ENCODE measurements at regions not wholly inside any gene's neighbourhood (a gene's known extent, or its start where the extent isn't known, plus 50 kb on each side); places are given as distances from the start of the nearest gene placed in this dataset.

DNA sequence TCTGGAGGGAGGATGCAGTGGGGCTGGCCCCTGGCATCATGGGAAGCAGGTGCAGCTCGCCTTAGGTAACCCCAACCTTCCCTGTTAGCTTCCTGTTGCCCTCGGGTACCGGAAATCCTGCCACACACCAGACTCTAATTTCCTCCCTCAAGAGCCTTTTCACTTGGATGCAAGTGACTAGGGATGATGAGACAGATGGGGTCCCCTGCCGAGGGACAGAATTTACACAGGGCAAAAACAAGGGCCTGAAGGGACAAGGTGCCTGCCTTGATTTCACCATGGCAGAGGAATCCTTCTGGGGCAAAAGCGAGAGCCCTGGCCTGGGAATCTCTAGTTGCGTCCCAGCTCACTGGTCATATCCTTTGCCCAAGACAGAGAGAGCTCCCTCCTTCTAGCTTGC lies 263.1 kb downstream of the LOXHD1 start:
- Mint-ChIP-seq H3K27ac (ENCODE audit: unreplicated experiment) (no peak overlapping the region), H3K9me3 (ENCODE audit: unreplicated experiment) (no peaks in the 10 kb centered on the region)

DNA sequence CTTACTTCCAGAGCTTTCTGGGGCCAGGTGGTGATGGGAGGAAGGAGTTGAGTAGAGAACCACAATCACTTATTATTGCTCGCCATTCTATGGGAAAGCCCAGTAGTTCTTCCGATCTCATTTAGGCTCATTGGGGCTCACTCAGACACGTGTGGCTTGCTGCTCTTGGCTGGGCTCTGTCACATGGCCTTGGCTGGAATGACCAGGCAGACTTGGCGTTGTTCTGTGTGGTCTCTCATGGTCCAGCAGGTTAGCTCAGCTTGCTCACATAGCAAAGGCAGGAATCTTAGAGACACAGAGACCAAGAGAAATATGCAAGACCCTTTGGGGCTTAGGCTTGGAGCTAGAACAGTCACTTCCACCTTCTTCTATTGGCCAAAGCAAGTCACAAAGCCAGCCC lies 261.2 kb downstream of the LOXHD1 start:
- Mint-ChIP-seq H3K27me3 (ENCODE audit: unreplicated experiment) (peaks cover 4% of the 10 kb centered on the region), H3K36me3 (ENCODE audit: unreplicated experiment) (no peaks in the 10 kb centered on the region), H3K9me3 (ENCODE audit: unreplicated experiment) (no peaks in the 10 kb centered on the region), H3K4me1 (ENCODE audit: unreplicated experiment) (no peaks in the 10 kb centered on the region), H3K4me3 (ENCODE audit: unreplicated experiment) (no peak overlapping the region), H3K27ac (ENCODE audit: unreplicated experiment) (no peak overlapping the region)
- no peak for DNase-seq (ENCODE audit: extremely low spot score, unreplicated experiment)
- TF ChIP-seq, protein P1, sequence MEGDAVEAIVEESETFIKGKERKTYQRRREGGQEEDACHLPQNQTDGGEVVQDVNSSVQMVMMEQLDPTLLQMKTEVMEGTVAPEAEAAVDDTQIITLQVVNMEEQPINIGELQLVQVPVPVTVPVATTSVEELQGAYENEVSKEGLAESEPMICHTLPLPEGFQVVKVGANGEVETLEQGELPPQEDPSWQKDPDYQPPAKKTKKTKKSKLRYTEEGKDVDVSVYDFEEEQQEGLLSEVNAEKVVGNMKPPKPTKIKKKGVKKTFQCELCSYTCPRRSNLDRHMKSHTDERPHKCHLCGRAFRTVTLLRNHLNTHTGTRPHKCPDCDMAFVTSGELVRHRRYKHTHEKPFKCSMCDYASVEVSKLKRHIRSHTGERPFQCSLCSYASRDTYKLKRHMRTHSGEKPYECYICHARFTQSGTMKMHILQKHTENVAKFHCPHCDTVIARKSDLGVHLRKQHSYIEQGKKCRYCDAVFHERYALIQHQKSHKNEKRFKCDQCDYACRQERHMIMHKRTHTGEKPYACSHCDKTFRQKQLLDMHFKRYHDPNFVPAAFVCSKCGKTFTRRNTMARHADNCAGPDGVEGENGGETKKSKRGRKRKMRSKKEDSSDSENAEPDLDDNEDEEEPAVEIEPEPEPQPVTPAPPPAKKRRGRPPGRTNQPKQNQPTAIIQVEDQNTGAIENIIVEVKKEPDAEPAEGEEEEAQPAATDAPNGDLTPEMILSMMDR (IDR thresholded peaks at IDR 0.05), result no peak

More for the DNA sequence above, 263.1 kb downstream of the LOXHD1 start:
- Mint-ChIP-seq H3K4me1 (ENCODE audit: unreplicated experiment) (no peaks in the 10 kb centered on the region), H3K27me3 (ENCODE audit: unreplicated experiment) (peaks cover 4% of the 10 kb centered on the region), H3K36me3 (ENCODE audit: unreplicated experiment) (no peaks in the 10 kb centered on the region), H3K4me3 (ENCODE audit: unreplicated experiment) (no peak overlapping the region)
- TF ChIP-seq, protein P1 (IDR thresholded peaks at IDR 0.05), result no peak
- DNase-seq (ENCODE audit: extremely low spot score, unreplicated experiment), result no peak

DNA sequence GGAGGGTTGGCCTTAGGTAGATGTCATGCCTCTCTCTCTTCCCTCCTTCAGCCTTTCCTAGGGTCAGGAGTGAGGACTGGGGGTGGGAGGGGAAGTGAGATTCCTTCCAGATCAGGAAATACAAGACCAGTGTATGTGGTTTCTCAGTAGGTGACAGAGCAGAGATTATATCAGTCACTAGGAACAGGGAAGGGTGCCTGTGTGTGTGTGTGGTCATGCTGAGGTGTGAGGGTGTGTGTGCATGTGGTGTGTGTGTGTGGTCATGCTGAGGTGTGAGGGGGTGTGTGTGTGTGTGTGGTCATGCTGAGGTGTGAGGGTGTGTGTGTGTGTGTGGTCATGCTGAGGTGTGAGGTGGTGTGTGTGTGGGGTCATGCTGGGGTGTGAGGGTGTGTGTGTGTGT lies 259.8 kb downstream of the LOXHD1 start:
- Mint-ChIP-seq H3K27me3 (ENCODE audit: unreplicated experiment) (peaks cover 4% of the 10 kb centered on the region), H3K9me3 (ENCODE audit: unreplicated experiment) (no peaks in the 10 kb centered on the region), H3K27ac (ENCODE audit: unreplicated experiment) (no peak overlapping the region), H3K36me3 (ENCODE audit: unreplicated experiment) (no peaks in the 10 kb centered on the region), H3K4me1 (ENCODE audit: unreplicated experiment) (peaks cover 4% of the 10 kb centered on the region), H3K4me3 (ENCODE audit: unreplicated experiment) (no peak overlapping the region)
- no peak for DNase-seq (ENCODE audit: extremely low spot score, unreplicated experiment)
- TF ChIP-seq, protein P1 (IDR thresholded peaks at IDR 0.05), result no peak

DNA sequence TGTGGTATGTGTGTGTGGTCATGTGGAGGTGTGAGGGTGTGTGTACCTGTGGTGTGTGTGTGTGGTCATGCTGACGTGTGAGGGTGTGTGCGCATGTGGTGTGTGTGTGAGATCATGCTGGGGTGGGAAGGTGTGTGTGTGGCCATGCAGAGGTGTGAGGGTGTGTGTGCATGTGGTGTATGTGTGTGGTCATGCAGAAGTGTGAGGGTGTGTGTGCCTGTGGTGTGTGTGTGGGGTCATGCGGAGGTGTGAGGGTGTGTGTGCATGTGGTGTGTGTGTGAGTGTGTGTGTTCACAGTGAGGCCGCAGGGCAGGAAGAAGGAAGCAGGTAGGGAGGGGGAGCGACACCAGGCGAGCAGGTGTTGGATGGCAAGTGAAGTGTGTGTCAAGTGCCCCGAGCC lies 259.0 kb downstream of the LOXHD1 start:
- no peak overlapping the region for H3K27ac Mint-ChIP-seq (ENCODE audit: unreplicated experiment)
- peaks cover 11% of the 10 kb centered on the region for H3K4me1 Mint-ChIP-seq (ENCODE audit: unreplicated experiment)
- DNase-seq (ENCODE audit: extremely low spot score, unreplicated experiment), result no peak
- no peaks in the 10 kb centered on the region for H3K36me3 Mint-ChIP-seq (ENCODE audit: unreplicated experiment)
- H3K9me3 Mint-ChIP-seq (ENCODE audit: unreplicated experiment), result no peaks in the 10 kb centered on the region
- no peak overlapping the region for H3K4me3 Mint-ChIP-seq (ENCODE audit: unreplicated experiment)
- peaks cover 4% of the 10 kb centered on the region for H3K27me3 Mint-ChIP-seq (ENCODE audit: unreplicated experiment)
- TF ChIP-seq, protein P1 (IDR thresholded peaks at IDR 0.05), result no peak

DNA sequence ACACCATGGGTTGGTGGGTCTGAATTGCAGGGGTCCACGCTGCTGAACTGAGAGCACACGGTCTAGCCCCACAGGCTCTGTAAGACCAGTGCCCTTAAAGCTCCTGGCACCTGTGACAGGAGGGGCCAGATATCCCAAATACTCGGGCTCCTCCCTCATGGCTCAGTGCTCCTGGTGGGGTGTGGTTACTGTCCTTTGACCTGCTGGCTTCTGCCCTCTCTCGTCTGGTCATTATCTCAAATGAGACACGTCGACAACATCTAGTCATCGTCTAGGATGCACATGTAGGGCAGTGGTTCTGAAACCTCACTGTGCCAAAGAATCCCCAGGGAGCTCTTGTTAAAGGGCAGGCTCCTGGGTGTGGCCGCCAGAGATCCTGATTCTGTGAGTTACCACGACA lies 258.4 kb downstream of the LOXHD1 start:
- Mint-ChIP-seq H3K4me1 (ENCODE audit: unreplicated experiment) (peaks cover 11% of the 10 kb centered on the region), H3K27ac (ENCODE audit: unreplicated experiment) (no peak overlapping the region), H3K36me3 (ENCODE audit: unreplicated experiment) (no peaks in the 10 kb centered on the region), H3K9me3 (ENCODE audit: unreplicated experiment) (no peaks in the 10 kb centered on the region), H3K4me3 (ENCODE audit: unreplicated experiment) (no peak overlapping the region), H3K27me3 (ENCODE audit: unreplicated experiment) (peaks cover 4% of the 10 kb centered on the region)
- DNase-seq (ENCODE audit: extremely low spot score, unreplicated experiment), result no peak
- TF ChIP-seq, protein P1 (IDR thresholded peaks at IDR 0.05), result no peak

All from osteocyte (in vitro differentiated cells).